ENCODE measurements at regions not wholly inside any gene's neighbourhood (a gene's known extent, or its start where the extent isn't known, plus 50 kb on each side); places are given as distances from the start of the nearest gene placed in this dataset.

DNA sequence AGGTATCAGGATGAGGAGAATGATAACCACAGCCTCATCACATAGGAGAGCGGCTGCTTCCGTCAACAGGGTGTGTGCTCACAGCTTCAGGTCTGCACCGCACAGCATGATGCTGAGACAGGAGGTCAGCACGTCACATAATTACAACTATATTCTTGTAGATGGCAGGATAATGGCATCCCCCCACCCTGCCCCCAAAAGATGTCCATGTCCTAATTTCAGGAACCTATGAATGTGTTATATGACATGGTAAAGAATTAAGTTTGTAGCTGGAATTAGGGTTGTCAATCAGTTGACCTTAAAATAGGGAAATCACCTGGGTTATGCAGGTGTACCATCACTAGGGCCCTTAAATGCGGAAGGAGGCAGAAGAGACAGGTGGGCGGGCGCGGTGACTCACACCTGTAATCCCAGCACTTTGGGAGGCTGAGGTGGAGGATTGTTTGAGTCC, 73.9 kb downstream of the ARL4C start:
- TF ChIP-seq, protein P1, sequence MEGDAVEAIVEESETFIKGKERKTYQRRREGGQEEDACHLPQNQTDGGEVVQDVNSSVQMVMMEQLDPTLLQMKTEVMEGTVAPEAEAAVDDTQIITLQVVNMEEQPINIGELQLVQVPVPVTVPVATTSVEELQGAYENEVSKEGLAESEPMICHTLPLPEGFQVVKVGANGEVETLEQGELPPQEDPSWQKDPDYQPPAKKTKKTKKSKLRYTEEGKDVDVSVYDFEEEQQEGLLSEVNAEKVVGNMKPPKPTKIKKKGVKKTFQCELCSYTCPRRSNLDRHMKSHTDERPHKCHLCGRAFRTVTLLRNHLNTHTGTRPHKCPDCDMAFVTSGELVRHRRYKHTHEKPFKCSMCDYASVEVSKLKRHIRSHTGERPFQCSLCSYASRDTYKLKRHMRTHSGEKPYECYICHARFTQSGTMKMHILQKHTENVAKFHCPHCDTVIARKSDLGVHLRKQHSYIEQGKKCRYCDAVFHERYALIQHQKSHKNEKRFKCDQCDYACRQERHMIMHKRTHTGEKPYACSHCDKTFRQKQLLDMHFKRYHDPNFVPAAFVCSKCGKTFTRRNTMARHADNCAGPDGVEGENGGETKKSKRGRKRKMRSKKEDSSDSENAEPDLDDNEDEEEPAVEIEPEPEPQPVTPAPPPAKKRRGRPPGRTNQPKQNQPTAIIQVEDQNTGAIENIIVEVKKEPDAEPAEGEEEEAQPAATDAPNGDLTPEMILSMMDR (IDR thresholded peaks at IDR 0.05; ENCODE audit: low read depth, low read length, missing control alignments) = no peak
- DNase-seq (ENCODE audit: low read depth) = no peak
- in situ Hi-C loops (cut with HindIII; ENCODE audit: low sequenced_read_pairs) = no loop called here
- no peak overlapping the region for H3K4me3 ChIP-seq (ENCODE audit: low read depth, low read length)

DNA sequence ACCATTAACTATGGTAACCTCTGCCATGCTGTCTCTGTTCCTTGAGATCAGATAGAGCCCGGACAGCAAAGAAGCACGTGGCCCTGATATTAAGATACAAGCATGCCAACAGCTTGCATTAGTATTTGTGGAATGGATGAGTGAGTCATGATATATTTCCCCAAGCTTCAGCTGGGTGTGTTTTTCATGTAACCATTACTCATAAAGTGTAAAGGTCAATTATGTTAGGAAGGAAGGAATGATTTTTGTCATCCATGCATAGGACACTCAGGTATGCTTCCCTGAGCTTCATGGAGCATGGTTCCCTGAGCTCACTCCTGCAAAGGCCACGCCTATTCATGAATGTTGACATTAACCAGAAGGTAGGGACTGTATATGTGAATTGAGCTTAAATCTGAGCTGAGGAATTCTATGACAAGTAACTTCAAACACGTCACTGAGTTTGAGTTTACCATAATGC, 74.6 kb downstream of the ARL4C start:
- no peak overlapping the region for H3K4me3 ChIP-seq (ENCODE audit: low read depth, low read length)
- in situ Hi-C loops (cut with HindIII; ENCODE audit: low sequenced_read_pairs) = no loop called here
- TF ChIP-seq, protein P1 (IDR thresholded peaks at IDR 0.05; ENCODE audit: low read depth, low read length, missing control alignments) = no peak

DNA sequence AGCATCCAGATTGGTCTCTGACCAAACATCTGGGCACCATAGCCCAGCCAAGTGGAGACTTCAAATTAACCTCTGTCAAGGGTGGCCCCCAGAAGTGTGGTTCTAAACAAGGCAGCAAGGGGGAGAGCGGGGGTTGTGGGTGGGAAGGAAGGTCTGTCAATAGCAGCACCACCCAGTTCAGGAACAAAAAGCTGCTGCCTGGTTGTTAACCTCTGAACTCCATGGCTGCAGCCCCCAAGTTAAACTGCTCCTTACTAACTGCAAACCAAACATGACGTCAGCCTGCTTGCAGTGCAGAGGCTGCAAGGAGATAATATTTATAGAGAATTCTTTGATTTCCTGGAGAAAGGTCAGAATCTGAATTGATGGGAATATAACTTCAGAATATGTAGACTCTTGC, 76.5 kb downstream of the ARL4C start:
- no peak overlapping the region for H3K4me3 ChIP-seq (ENCODE audit: low read depth, low read length)
- DNase-seq (ENCODE audit: low read depth) = no peak
- in situ Hi-C loops (cut with HindIII; ENCODE audit: low sequenced_read_pairs) = no loop called here
- TF ChIP-seq, protein P1 (IDR thresholded peaks at IDR 0.05; ENCODE audit: low read depth, low read length, missing control alignments) = no peak

More for the DNA sequence above, 74.6 kb downstream of the ARL4C start:
- peak; percentile 50 for DNase-seq (ENCODE audit: low read depth)

DNA sequence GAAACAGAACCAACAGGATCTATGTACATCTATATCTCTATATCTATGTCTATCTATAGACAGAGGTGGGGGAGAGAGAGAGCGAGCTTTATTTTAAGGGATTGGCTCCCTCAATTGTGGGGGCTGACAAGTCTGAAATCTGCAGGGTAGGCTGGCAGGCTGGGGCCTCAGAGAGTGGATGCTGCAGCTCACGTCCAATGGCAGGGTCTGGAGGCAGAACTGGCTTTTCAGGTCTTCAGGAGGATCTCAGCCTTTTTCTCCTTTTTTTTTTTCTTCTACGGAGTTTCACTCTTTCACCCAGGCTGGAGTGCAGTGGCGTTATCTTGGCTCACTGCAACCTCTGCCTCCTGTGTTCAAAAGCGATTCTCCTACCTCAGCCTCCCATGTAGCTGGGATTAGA, 77.2 kb downstream of the ARL4C start:
- DNase-seq (ENCODE audit: low read depth) = no peak
- TF ChIP-seq, protein P1 (IDR thresholded peaks at IDR 0.05; ENCODE audit: low read depth, low read length, missing control alignments) = no peak
- in situ Hi-C loops (cut with HindIII; ENCODE audit: low sequenced_read_pairs) = no loop called here
- no peak overlapping the region for H3K4me3 ChIP-seq (ENCODE audit: low read depth, low read length)

DNA sequence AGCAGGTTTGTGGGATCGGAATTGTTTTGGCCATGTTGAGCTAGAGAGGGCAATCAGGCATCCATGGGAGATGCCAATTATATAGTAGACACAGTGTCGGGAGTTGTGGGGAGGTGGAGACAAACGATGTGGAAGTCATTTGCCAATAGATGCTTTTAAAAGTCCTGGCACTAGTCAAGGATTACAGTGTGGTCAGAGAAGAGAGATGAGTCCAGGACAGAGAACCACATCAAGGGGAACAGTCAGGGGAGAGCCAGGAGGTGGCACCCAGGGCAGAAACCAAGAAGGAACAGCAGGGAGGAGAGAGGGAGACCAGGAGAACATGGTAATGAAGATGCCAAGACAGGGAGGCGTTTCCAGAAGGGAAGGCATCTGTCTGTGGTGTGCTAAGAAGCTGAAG, 81.2 kb downstream of the ARL4C start:
- no peak for DNase-seq (ENCODE audit: low read depth)
- in situ Hi-C loops (cut with HindIII; ENCODE audit: low sequenced_read_pairs) = no loop called here
- TF ChIP-seq, protein P1 (IDR thresholded peaks at IDR 0.05; ENCODE audit: low read depth, low read length, missing control alignments) = no peak
- no peak overlapping the region for H3K4me3 ChIP-seq (ENCODE audit: low read depth, low read length)

DNA sequence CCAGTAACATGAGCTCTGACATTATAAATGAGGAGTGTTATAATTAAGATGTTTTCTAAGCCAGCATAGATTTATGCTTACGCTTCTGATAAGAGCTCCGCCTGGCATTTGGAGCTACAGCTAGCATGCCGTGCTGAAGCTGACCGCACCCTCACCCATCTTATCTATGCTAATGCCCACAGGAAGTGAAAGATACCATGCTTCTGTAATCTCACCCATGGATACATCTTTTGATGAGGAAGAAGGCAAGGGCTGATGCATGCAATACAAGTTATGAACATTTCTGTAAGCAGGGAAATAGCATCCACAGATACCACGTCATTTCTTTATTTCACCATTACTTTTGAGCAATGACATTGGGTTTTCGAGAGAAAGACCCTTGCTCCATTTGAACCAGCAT, 82.3 kb downstream of the ARL4C start:
- in situ Hi-C loops (cut with HindIII; ENCODE audit: low sequenced_read_pairs) = no loop called here
- H3K4me3 ChIP-seq (ENCODE audit: low read depth, low read length) = no peak overlapping the region
- TF ChIP-seq, protein P1 (IDR thresholded peaks at IDR 0.05; ENCODE audit: low read depth, low read length, missing control alignments) = no peak
- no peak for DNase-seq (ENCODE audit: low read depth)

DNA sequence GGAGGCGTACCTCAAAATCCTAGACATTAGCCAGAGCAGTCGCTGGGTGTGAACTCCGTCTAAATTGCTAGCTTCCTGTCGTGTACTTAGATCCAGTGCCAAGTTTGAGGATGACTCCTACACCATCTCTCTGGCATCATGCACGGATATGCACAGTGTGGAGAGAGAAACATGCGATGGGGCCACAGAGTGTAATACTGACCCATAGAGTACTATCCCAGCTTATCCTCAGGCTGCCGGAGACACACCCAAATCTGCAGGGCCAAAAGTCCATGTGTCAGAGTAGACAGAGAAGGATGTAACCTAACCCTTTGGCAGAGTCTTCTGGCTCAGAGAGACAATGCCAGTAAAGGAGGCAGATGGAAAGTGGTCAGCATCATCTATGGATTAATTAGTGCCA, 84.2 kb downstream of the ARL4C start:
- in situ Hi-C loops (cut with HindIII; ENCODE audit: low sequenced_read_pairs) = no loop called here
- no peak overlapping the region for H3K4me3 ChIP-seq (ENCODE audit: low read depth, low read length)
- TF ChIP-seq, protein P1 (IDR thresholded peaks at IDR 0.05; ENCODE audit: low read depth, low read length, missing control alignments) = no peak
- DNase-seq (ENCODE audit: low read depth) = no peak
